CD1c-positive myeloid dendritic cell (primary cell): ENCODE measurements at regions not wholly inside any gene's neighbourhood (a gene's known extent, or its start where the extent isn't known, plus 50 kb on each side); places are given as distances from the start of the nearest gene placed in this dataset.
"Not testable (repeated sequence)": the region's sequence is repeated elsewhere in the genome, so short reads cannot be mapped to it uniquely, and the experiment has no call there.

Experiments
- DNase-seq: peaks from one replicate; pipeline ENCODE4 v3.0.0-alpha.2; 2016; ENCODE audit errors: extremely low spot score

- DNase-seq, result no peak
These were observed 183.8 kb upstream of the NUDT10 start for GRCh38 chrX:51148848-51149247.

DNA sequence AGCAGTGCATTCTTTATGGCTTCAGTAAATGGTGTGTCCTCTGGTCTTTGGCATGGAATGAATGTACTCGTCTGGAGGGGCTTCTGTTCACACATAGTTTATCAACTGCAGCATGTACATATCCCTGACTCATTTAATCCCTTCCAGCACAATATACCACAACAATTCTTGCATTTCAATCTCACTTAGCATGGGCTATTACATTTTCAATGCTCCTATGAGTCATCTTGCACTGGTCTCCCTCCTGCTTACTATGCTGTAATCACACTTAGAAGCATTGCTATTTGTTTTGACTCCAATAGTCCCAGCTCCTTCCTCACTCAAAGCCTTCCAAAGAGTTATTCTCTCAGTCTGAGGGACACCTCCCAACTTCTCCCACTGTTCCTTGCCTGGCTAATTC is 180.9 kb upstream of the NUDT10 start:
- no peak for DNase-seq

DNA sequence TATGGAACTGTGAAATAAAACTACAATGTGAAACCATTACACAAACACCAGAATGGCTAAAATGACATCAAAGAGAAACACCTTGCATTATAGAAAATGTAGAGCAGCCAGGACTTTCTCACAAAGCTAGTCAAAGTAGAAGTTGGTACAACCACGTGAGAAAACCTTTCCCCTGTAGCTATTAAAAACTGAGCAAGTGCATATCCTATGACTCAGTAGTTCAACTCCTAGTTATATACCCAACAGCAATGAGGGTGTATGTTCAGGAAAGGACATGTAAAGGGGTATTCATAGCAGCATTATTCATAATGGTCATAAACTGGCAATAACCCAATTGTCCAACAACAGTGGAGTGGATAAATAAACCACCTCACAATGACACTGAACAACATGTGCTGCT is 177.5 kb upstream of the NUDT10 start:
- no peak for DNase-seq

GRCh38 chrX:51155566-51155965 is 177.1 kb upstream of the NUDT10 start:
- DNase-seq, result no peak

GRCh38 chrX:51158231-51158630 is 174.4 kb upstream of the NUDT10 start:
- no peak for DNase-seq

- not testable (repeated sequence) for DNase-seq
These were observed 173.2 kb upstream of the NUDT10 start for GRCh38 chrX:51159378-51159777.

DNA sequence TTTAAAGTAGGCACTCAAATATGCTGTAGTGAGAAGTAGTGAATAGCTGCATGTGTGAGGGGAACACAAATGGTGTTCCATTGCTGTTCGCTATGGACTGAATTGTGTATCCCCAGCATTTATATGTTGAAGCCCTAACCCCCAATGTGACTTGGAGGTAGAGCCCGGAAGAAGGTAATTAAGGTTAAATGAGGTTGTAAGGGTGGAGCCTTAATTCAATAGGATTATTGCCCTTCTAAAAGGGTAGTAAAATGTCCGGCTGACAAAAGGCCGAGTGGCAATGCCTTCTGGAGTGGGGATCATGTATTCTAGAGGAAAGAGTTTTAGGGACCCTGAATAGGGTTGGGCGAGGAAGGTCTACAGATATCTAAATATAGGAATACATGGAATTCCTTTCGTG is 168.9 kb upstream of the NUDT10 start:
- DNase-seq, result no peak

- DNase-seq, result not testable (repeated sequence)
These were observed 154.2 kb upstream of the NUDT10 start for GRCh38 chrX:51178356-51178900.

DNA sequence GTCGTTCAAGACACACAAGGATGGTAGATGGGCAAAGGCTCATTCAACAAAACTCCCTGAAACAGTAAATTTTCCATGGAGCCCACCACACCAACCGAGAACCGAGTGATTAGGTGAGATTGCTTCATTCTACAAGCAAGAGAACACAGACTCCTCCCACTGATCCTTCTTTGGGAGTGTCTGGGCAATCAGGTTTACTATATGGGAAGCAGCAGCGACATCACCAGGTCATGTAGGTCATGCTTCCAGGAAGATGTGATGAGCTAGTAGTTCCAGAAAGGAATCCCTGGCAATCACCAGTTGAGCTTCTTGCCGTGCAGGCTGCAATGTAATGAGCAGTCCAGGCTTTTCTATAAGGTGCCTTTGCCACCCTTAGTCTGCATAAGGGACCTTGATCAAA is 152.8 kb upstream of the NUDT10 start:
- not testable (repeated sequence) for DNase-seq

- DNase-seq, result no peak
These were observed 150.1 kb upstream of the NUDT10 start for GRCh38 chrX:51182545-51182944.

GRCh38 chrX:51192104-51192503 is 140.5 kb upstream of the NUDT10 start:
- DNase-seq, result no peak

- no peak for DNase-seq
These were observed 117.4 kb upstream of the NUDT10 start for GRCh38 chrX:51215266-51215665.

DNA sequence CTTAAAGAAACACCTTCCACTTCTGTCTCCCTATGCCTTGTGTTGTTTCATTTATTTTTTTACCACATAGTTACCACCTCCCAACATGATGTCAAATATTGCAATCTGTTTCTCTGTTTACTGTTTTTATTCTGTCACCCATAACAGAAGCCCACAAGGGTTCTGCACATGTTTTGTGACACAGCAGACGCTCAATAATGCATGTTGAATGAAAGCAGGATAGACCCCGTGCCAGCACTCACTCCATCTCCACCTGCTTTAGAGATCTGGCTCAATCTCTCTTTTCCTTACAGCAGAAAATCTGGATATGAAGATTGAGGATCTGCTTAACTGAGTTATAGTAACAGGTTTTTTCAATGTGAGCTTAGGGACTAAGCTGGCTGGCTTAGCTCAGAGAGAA is 116.8 kb upstream of the NUDT10 start:
- no peak for DNase-seq

DNA sequence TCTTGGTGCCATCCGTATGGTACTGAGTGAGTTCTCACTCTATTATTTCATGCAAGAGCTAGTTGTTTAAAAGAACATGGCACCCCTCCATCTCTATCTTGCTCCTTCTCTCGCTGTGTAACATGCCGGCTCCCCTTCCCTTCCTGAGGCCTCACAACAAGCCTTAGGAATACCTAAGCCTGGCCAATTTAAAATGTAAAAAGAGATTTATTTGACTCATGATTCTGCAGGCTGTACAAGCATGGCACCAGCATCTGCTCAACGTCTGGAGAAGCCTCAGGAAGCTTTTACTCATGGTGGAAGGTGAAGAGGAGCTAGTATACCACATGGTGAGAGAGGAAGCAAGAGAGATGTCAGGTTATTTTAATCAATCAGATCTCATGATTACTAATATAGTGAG is 90.4 kb upstream of the NUDT10 start:
- DNase-seq, result no peak

- DNase-seq, result no peak
These were observed 75.1 kb upstream of the NUDT10 start for GRCh38 chrX:51257490-51257889.

DNA sequence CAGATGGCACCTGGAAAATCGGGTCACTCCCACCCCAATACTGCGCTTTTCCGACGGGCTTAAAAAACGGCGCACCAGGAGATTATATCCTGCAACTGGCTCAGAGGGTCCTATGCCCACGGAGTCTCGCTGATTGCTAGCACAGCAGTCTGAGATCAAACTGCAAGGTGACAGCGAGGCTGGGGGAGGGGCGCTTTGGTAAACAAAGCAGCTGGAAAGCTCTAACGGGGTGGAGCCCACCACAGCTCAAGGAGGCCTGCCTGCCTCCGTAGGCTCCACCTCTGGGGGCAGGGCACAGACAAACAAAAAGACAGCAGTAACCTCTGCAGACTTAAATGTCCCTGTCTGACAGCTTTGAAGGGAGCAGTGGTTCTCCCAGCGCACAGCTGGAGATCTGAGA is 70.4 kb upstream of the NUDT10 start:
- not testable (repeated sequence) for DNase-seq

GRCh38 chrX:51272638-51273037 is 60.0 kb upstream of the NUDT10 start:
- no peak for DNase-seq

DNA sequence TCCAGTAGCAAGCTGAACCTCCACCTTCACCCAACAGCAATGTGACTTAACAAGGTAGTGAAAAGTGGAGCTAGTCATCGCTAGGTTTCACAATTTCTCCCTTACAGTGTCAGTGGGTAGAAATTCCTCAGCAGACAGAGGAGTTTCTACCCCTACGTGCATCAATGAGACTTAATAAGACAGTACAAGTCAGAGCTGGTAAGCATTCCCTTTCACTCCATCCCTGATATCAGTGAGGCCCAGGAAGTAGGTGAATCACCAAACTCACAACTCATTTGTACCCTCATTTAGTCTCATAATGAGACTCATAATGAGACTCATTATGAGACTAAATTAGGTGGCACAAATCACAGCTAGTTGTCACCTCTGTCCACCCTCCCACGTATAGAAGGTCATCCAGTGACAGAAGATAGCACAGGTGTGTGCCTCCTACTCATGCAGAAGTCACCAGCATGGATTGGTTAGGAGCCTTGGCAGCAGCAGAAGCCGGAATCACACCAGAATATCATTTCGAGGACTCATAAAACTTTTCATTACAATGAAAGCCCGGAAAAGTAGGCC is 50.8 kb upstream of the NUDT10 start:
- DNase-seq, result no peak
